CD8-positive, alpha-beta memory T cell (primary cell): ENCODE measurements at regions not wholly inside any gene's neighbourhood (a gene's known extent, or its start where the extent isn't known, plus 50 kb on each side); places are given as distances from the start of the nearest gene placed in this dataset.
A peak's percentile ranks its signal among the peaks of the same experiment; 100 is the strongest.

ENCODE experiments used
- CTCF ChIA-PET: fragments of 350-600 bp; sonication (Branson Sonifier 250); formaldehyde crosslinking; loops from one replicate; lab custom pipeline; 2021; ENCODE audit warnings: antibody characterized with exemption; lab: Charles Lee
- POLR2A ChIA-PET: fragments of 350-600 bp; sonication (Branson Sonifier 250); formaldehyde crosslinking; loops from one replicate; lab custom pipeline; 2021; ENCODE audit warnings: antibody characterized with exemption; lab: Charles Lee
- DNase-seq, 5 donors: peaks; one replicate each; pipeline versions ENCODE4 v3.0.0 to v3.0.0-alpha.2; 2020 to 2022; ENCODE audit warnings: mixed read lengths in 1 of 5
- H3K27ac ChIP-seq: one replicate; pipeline ENCODE4 v1.7.0; 2013; ENCODE audit warnings: low read depth, mild to moderate bottlenecking, low read length, moderate library complexity
- H3K27me3 ChIP-seq: 2 replicates; pipeline ENCODE4 v1.7.0; 2013; ENCODE audit warnings: low read length, mild to moderate bottlenecking; ENCODE audit not compliant: insufficient read depth, poor library complexity, severe bottlenecking
- H3K36me3 ChIP-seq: 2 replicates; pipeline ENCODE4 v1.7.0; 2013; ENCODE audit warnings: mild to moderate bottlenecking, low read length, moderate library complexity; ENCODE audit not compliant: insufficient read depth
- H3K4me1 ChIP-seq: 2 replicates; pipeline ENCODE4 v1.7.0; 2013; ENCODE audit warnings: mild to moderate bottlenecking, low read length, moderate library complexity; ENCODE audit not compliant: insufficient read depth
- H3K4me3 ChIP-seq: 2 replicates; pipeline ENCODE4 v1.7.0; 2013; ENCODE audit warnings: mild to moderate bottlenecking, low read length
- H3K9me3 ChIP-seq: 2 replicates; pipeline ENCODE4 v1.7.0; 2013; ENCODE audit warnings: mild to moderate bottlenecking, low read length
- H3K27ac Mint-ChIP-seq, 8 donors: one replicate each; pipeline ENCODE4 v1.8.0; 2020 to 2021; ENCODE audit warnings: mixed read lengths in 8 of 8, mild to moderate bottlenecking in 6 of 8, inconsistent platforms in 3 of 8, moderate library complexity in 3 of 8
- H3K27me3 Mint-ChIP-seq, 2 donors: one replicate each; pipeline ENCODE4 v1.8.0; 2020 to 2021; ENCODE audit warnings: mixed read lengths in 2 of 2, mild to moderate bottlenecking in 1 of 2, moderate library complexity in 1 of 2
- H3K36me3 Mint-ChIP-seq, 3 donors: one replicate each; pipeline ENCODE4 v1.8.0; 2020 to 2021; ENCODE audit warnings: mixed read lengths in 3 of 3, inconsistent platforms in 1 of 3, mild to moderate bottlenecking in 1 of 3
- H3K4me1 Mint-ChIP-seq, 3 donors: one replicate each; pipeline ENCODE4 v1.8.0; 2020 to 2021; ENCODE audit warnings: mixed read lengths in 3 of 3, inconsistent platforms in 1 of 3, mild to moderate bottlenecking in 1 of 3
- H3K4me3 Mint-ChIP-seq, 7 donors: one replicate each; pipeline ENCODE4 v1.8.0; 2020 to 2021; ENCODE audit warnings: mixed read lengths in 7 of 7, mild to moderate bottlenecking in 6 of 7, moderate library complexity in 4 of 7, inconsistent platforms in 2 of 7
- H3K9me3 Mint-ChIP-seq, 5 donors: one replicate each; pipeline ENCODE4 v1.8.0; 2020 to 2022; ENCODE audit warnings: mixed read lengths in 5 of 5, mild to moderate bottlenecking in 3 of 5, moderate library complexity in 2 of 5, inconsistent platforms in 1 of 5

DNA sequence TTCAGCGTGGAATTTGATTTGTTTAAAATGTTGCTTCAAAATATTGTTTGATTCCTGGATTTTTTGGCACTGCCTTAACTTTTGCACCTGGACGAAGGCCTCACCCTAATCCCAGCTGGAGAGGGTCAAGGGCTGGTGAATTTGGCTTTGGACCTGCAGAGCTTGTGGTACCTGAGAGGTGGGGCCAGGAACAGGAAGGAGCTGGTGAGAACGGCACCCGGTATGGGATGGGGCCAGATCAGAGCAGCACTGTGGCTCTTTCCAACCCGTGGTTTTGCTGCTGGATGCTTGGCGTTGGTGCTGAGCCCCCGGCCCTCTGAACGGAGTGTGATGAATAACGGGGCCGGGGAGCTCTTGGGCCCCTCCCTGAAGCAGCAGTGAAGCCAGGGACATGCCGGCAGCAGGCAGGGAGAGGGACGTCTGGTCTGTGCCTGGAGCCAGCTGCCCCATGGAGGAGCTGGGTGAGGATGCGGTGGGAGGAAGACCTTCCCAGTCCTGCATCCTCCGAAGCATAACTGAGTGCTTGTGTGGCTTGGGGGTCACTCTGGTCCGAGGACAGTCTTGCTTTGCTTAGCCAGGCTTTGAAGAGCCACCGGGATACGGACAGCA is 275.4 kb downstream of the SEC14L1 start:
- H3K27me3 ChIP-seq = no peaks in the 10 kb centered on the region
- H3K4me1 Mint-ChIP-seq = peaks cover 52 to 82% (median 59%) of the 10 kb centered on the region in 3 donors
- no peak for DNase-seq
- H3K4me1 ChIP-seq = peaks cover 60% of the 10 kb centered on the region
- H3K27me3 Mint-ChIP-seq = no peaks in the 10 kb centered on the region
- ChIA-PET CTCF (interaction anchor here (0.8 to 2.6 kb wide), 5 partner anchors 14 to 78 kb away, joined by 3 to 12 read pairs (median 6); no protein-coding TSS in a partner anchor), POLR2A (interaction anchor here (0.5 to 0.9 kb wide), 3 partner anchors 44 to 56 kb away, joined by 3 to 7 read pairs (median 3); no protein-coding TSS in a partner anchor)
- H3K27ac Mint-ChIP-seq = peak overlapping the region in 5 of 8 donors; percentile 36 to 78 (median 61)
- peaks cover 0 to 40% (median 2%) of the 10 kb centered on the region in 3 donors for H3K36me3 Mint-ChIP-seq
- no peaks in the 10 kb centered on the region for H3K9me3 Mint-ChIP-seq
- peaks cover 6% of the 10 kb centered on the region for H3K36me3 ChIP-seq
- H3K27ac ChIP-seq = no peak overlapping the region
- no peak overlapping the region for H3K4me3 ChIP-seq
- H3K4me3 Mint-ChIP-seq = peak overlapping the region in 5 of 7 donors; percentile 2 to 59 (median 32)
- H3K9me3 ChIP-seq = no peaks in the 10 kb centered on the region

DNA sequence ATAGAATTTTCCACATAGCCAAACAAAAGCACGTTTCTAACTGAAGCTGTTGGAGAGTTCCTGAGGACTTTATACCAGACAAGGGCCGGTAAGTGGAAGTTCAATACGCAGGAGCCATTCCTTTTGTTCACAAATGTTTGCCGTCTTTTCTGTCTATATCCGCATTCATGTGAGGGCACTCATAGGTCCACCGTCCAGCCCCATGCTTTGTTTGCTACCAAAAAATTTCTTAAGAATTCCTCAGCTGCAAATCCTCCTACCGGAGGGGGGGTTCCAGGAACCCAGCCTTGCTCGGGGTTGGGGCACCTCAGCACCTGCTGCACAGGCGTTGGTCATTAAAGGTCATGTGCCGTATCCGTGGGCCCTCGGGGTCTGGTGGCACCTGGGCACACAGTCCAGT is 276.8 kb downstream of the SEC14L1 start:
- Histone ChIP-seq H3K4me3 (no peak overlapping the region), H3K27ac (no peak overlapping the region), H3K27me3 (no peaks in the 10 kb centered on the region), H3K4me1 (peaks cover 65% of the 10 kb centered on the region), H3K36me3 (peaks cover 6% of the 10 kb centered on the region), H3K9me3 (no peaks in the 10 kb centered on the region)
- ChIA-PET CTCF (interaction anchor here (2.1 to 5.1 kb wide), 2 partner anchors 13 to 17 kb away, joined by 10 to 34 read pairs; no protein-coding TSS in a partner anchor), POLR2A (no interaction called here)
- no peaks in the 10 kb centered on the region for H3K9me3 Mint-ChIP-seq
- peak overlapping the region in 4 of 8 donors; percentile 19 to 85 (median 61) for H3K27ac Mint-ChIP-seq
- no peak overlapping the region for H3K4me3 Mint-ChIP-seq
- no peaks in the 10 kb centered on the region for H3K27me3 Mint-ChIP-seq
- peaks cover 52 to 80% (median 54%) of the 10 kb centered on the region in 3 donors for H3K4me1 Mint-ChIP-seq
- H3K36me3 Mint-ChIP-seq = peaks cover 0 to 37% (median 2%) of the 10 kb centered on the region in 3 donors
- DNase-seq = no peak

DNA sequence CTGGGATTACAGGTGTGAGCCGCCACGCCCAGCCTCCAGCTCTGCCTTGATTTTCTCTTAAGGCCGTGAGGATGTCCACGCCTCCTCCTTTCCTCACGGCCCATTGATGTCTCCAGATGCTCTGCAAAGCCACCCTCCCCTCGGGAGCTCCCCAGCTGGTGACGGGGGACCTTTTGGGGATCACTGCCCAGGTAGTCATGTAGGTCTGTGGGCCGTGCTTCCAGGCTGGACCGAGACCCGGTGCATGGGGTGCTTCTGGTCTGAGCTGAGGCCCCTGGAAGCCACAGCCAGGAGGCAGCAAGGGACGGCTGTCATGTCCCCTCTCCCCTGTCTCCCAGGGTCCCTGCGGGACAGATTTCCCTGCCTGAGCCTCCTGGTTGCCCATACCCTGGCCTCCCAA is 277.8 kb downstream of the SEC14L1 start:
- Mint-ChIP-seq H3K4me3 (no peak overlapping the region), H3K9me3 (no peaks in the 10 kb centered on the region), H3K27me3 (no peaks in the 10 kb centered on the region), H3K36me3 (peaks cover 0 to 35% (median 0%) of the 10 kb centered on the region in 3 donors), H3K4me1 (peaks cover 44 to 80% (median 54%) of the 10 kb centered on the region in 3 donors), H3K27ac (peak overlapping the region in 2 of 8 donors; percentile 79 to 94)
- ChIA-PET POLR2A (no interaction called here), CTCF (interaction anchor here (0.8 to 5.1 kb wide), 3 partner anchors 9 to 18 kb away, joined by 3 to 34 read pairs (median 10); no protein-coding TSS in a partner anchor)
- Histone ChIP-seq H3K27ac (no peak overlapping the region), H3K4me3 (no peak overlapping the region), H3K4me1 (peaks cover 57% of the 10 kb centered on the region), H3K9me3 (no peaks in the 10 kb centered on the region), H3K27me3 (no peaks in the 10 kb centered on the region), H3K36me3 (peaks cover 6% of the 10 kb centered on the region)
- no peak for DNase-seq

DNA sequence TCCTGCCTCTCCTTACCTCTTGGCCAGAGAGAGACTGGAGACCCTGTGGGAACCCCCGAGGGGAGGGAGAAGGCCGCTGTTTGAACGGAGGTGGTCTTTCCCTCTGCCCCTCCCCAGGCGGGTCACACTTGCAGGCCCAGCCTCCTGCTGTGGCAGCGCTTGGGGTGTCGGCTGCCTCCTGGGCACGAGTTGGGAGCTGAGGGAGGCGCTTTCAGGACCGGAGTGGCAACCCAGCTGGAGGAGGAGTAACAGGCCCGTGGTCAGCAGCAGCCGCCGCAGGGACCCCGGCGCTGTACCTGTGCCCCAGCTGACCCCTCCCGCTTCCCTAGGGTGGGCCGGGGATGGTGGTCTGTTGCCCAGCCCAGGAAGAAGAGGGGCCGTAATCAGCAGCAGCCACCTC is 278.3 kb downstream of the SEC14L1 start:
- Histone ChIP-seq H3K9me3 (no peaks in the 10 kb centered on the region), H3K4me3 (no peak overlapping the region), H3K36me3 (peaks cover 6% of the 10 kb centered on the region), H3K27me3 (no peaks in the 10 kb centered on the region), H3K27ac (no peak overlapping the region), H3K4me1 (peaks cover 55% of the 10 kb centered on the region)
- CTCF ChIA-PET = interaction anchor here (0.8 to 5.1 kb wide), 4 partner anchors 9 to 22 kb away, joined by 3 to 34 read pairs (median 7); no protein-coding TSS in a partner anchor
- no peak overlapping the region for H3K4me3 Mint-ChIP-seq
- H3K4me1 Mint-ChIP-seq = peaks cover 44 to 83% (median 53%) of the 10 kb centered on the region in 3 donors
- H3K27me3 Mint-ChIP-seq = no peaks in the 10 kb centered on the region
- peaks cover 0 to 36% (median 0%) of the 10 kb centered on the region in 3 donors for H3K36me3 Mint-ChIP-seq
- POLR2A ChIA-PET = interaction anchor here (0.7 kb wide), 1 partner anchor 75 kb away, joined by 3 read pairs; no protein-coding TSS in a partner anchor
- no peaks in the 10 kb centered on the region for H3K9me3 Mint-ChIP-seq
- no peak for DNase-seq
- H3K27ac Mint-ChIP-seq = no peak overlapping the region

DNA sequence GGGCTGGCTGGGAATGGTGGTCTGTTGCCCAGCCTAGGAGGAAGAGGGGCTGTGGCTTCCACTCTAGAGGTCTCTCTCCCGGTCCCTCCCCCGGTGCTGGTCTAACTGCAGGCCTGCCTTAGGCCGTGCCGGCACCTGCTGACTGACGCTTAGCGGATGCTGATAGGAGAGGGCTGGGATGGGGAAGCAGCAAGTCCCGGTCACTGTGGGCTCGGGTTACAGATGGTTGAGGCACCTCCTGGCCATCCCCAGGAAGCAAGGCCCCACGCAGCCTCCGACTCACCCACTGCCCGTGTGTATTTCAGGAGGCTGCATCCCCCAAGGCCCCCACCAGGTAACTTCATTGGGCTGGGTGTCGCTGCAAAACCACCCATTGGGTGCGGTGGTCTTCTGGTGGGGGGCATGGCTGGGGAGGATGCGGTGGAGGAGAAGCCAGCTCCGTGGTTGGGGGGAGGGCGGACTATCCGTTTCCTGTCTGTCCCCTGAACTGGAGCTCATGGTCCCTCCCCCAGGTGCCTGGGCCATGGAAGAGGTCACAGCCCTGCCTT is 278.9 kb downstream of the SEC14L1 start:
- Mint-ChIP-seq H3K4me3 (peak overlapping the region in 3 of 7 donors; percentile 37 to 79 (median 40)), H3K27me3 (no peaks in the 10 kb centered on the region), H3K36me3 (peaks cover 0 to 35% (median 0%) of the 10 kb centered on the region in 3 donors), H3K4me1 (peaks cover 43 to 86% (median 53%) of the 10 kb centered on the region in 3 donors), H3K9me3 (no peaks in the 10 kb centered on the region), H3K27ac (peak overlapping the region in 7 of 8 donors; percentile 66 to 96 (median 92))
- ChIA-PET CTCF (interaction anchor here (0.8 to 5.1 kb wide), 9 partner anchors 8 to 88 kb away, joined by 3 to 34 read pairs (median 3); no protein-coding TSS in a partner anchor), POLR2A (interaction anchor here (0.7 to 2.1 kb wide), 3 partner anchors 19 to 75 kb away, joined by 3 to 7 read pairs (median 3); no protein-coding TSS in a partner anchor)
- Histone ChIP-seq H3K4me3 (no peak overlapping the region), H3K27me3 (no peaks in the 10 kb centered on the region), H3K27ac (no peak overlapping the region), H3K9me3 (no peaks in the 10 kb centered on the region), H3K36me3 (peaks cover 6% of the 10 kb centered on the region), H3K4me1 (peaks cover 55% of the 10 kb centered on the region)
- peak in 1 of 5 donors; percentile 65 for DNase-seq

- H3K27ac Mint-ChIP-seq = peak overlapping the region; percentile 66 to 96 (median 94)
- POLR2A ChIA-PET = interaction anchor here (0.7 to 2.1 kb wide), 7 partner anchors 20 to 90 kb away, joined by 3 to 9 read pairs (median 3); no protein-coding TSS in a partner anchor
- Histone ChIP-seq H3K9me3 (no peaks in the 10 kb centered on the region), H3K4me3 (peak overlapping the region; percentile 10), H3K4me1 (peaks cover 60% of the 10 kb centered on the region), H3K27me3 (no peaks in the 10 kb centered on the region), H3K36me3 (peaks cover 6% of the 10 kb centered on the region), H3K27ac (peak overlapping the region; percentile 44)
- peaks cover 0 to 31% (median 0%) of the 10 kb centered on the region in 3 donors for H3K36me3 Mint-ChIP-seq
- H3K27me3 Mint-ChIP-seq = no peaks in the 10 kb centered on the region
- CTCF ChIA-PET = interaction anchor here (0.7 to 5.1 kb wide), 12 partner anchors 10 to 89 kb away, joined by 3 to 34 read pairs (median 3); no protein-coding TSS in a partner anchor
- H3K9me3 Mint-ChIP-seq = no peaks in the 10 kb centered on the region
- DNase-seq = no peak
- peak overlapping the region; percentile 31 to 81 (median 73) for H3K4me3 Mint-ChIP-seq
- H3K4me1 Mint-ChIP-seq = peaks cover 43 to 84% (median 53%) of the 10 kb centered on the region in 3 donors
Measured at GRCh38 chr17:77420095-77420803, 279.5 kb downstream of the SEC14L1 start.

- Mint-ChIP-seq H3K4me3 (peak overlapping the region; percentile 31 to 81 (median 73)), H3K36me3 (peaks cover 0 to 26% (median 0%) of the 10 kb centered on the region in 3 donors), H3K27me3 (no peaks in the 10 kb centered on the region), H3K4me1 (peaks cover 43 to 86% (median 53%) of the 10 kb centered on the region in 3 donors), H3K9me3 (no peaks in the 10 kb centered on the region), H3K27ac (peak overlapping the region; percentile 66 to 96 (median 94))
- Histone ChIP-seq H3K27me3 (no peaks in the 10 kb centered on the region), H3K9me3 (no peaks in the 10 kb centered on the region), H3K36me3 (peaks cover 6% of the 10 kb centered on the region), H3K27ac (peak overlapping the region; percentile 44), H3K4me3 (peak overlapping the region; percentile 10), H3K4me1 (peaks cover 62% of the 10 kb centered on the region)
- POLR2A ChIA-PET = interaction anchor here (0.7 to 2.1 kb wide), 7 partner anchors 20 to 90 kb away, joined by 3 to 9 read pairs (median 3); no protein-coding TSS in a partner anchor
- peak; percentile 53 to 74 (median 62) for DNase-seq
- CTCF ChIA-PET = interaction anchor here (0.7 to 5.1 kb wide), 10 partner anchors 9 to 89 kb away, joined by 3 to 34 read pairs (median 3); no protein-coding TSS in a partner anchor
Measured at GRCh38 chr17:77420804-77421629, 280.2 kb downstream of the SEC14L1 start.
